ENCODE measurements at regions not wholly inside any gene's neighbourhood (a gene's known extent, or its start where the extent isn't known, plus 50 kb on each side); places are given as distances from the start of the nearest gene placed in this dataset.

DNA sequence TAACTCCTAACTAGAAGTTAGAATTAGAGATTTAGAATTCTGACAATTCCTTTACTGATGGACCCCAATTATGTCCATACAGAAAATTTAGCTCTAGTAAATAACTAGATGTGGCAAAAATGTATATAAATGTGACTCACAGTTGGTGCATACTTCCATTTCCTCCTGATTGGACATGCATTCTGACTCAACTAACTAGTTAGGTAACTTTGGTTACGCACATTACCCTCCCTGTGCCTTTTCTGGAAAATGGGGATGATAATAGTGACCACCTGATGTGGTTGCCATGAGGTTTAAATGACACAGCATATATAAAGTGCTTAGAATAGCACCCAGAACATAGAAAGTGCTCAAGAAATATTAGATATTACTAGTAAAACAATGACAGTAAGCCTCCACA lies 550.0 kb upstream of the SALL1 start:
- TF ChIP-seq POLR2A (IDR thresholded peaks at IDR 0.05), result no peak
- TF ChIP-seq, protein P1, sequence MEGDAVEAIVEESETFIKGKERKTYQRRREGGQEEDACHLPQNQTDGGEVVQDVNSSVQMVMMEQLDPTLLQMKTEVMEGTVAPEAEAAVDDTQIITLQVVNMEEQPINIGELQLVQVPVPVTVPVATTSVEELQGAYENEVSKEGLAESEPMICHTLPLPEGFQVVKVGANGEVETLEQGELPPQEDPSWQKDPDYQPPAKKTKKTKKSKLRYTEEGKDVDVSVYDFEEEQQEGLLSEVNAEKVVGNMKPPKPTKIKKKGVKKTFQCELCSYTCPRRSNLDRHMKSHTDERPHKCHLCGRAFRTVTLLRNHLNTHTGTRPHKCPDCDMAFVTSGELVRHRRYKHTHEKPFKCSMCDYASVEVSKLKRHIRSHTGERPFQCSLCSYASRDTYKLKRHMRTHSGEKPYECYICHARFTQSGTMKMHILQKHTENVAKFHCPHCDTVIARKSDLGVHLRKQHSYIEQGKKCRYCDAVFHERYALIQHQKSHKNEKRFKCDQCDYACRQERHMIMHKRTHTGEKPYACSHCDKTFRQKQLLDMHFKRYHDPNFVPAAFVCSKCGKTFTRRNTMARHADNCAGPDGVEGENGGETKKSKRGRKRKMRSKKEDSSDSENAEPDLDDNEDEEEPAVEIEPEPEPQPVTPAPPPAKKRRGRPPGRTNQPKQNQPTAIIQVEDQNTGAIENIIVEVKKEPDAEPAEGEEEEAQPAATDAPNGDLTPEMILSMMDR (IDR thresholded peaks at IDR 0.05), result no peak

Data from breast epithelium (tissue), 3 donors.